PC-9 (cell line): ENCODE measurements at regions not wholly inside any gene's neighbourhood (a gene's known extent, or its start where the extent isn't known, plus 50 kb on each side); places are given as distances from the start of the nearest gene placed in this dataset.

Source experiments
- BruUV-seq: library from RNA; stranded (reverse); fragments of 400-500 nt; replicated peaks from 2 replicates; lab custom pipeline; 2021; lab: Mats Ljungman, UMichigan
- CTCF ChIA-PET: fragments of 300-600 bp; sonication (Branson Sonifier 250); formaldehyde crosslinking; loops from one replicate; lab custom pipeline; 2022; ENCODE audit warnings: antibody characterized with exemption; lab: Charles Lee
- POLR2A ChIA-PET: fragments of 300-600 bp; sonication (Branson Sonifier 250); formaldehyde crosslinking; loops from one replicate; lab custom pipeline; 2022; ENCODE audit warnings: antibody characterized with exemption; ENCODE audit not compliant: unreplicated experiment; lab: Charles Lee
- DNase-seq, 2 experiments: peaks; one replicate each; pipeline versions ENCODE4 v3.0.0 to v3.0.0-alpha.2; 2015 to 2022; ENCODE audit warnings: mixed read lengths in 1 of 2
- H2AFZ ChIP-seq: fragments of 200-600 bp; sonication (generic); 2 replicates; pipeline ENCODE4 v1.8.1; 2017; ENCODE audit warnings: antibody characterized with exemption
- H3F3A ChIP-seq: fragments of 200-600 bp; sonication (generic); 2 replicates; pipeline ENCODE4 v1.8.1; 2017; ENCODE audit warnings: antibody characterized with exemption, mild to moderate bottlenecking, low read depth; ENCODE audit not compliant: insufficient read depth
- H3K27ac ChIP-seq: fragments of 200-600 bp; sonication (generic); 2 replicates; pipeline ENCODE4 v1.6.1; 2016; ENCODE audit warnings: mixed run types
- H3K27me3 ChIP-seq: fragments of 200-600 bp; sonication (generic); 2 replicates; pipeline ENCODE4 v1.6.1; 2016; ENCODE audit warnings: low read depth, mixed run types; ENCODE audit not compliant: insufficient read depth
- H3K36me3 ChIP-seq: fragments of 200-600 bp; sonication (generic); 2 replicates; pipeline ENCODE4 v1.6.1; 2016; ENCODE audit warnings: low read depth, mixed run types
- H3K4me1 ChIP-seq: fragments of 200-600 bp; sonication (generic); replicated peaks from 2 replicates; pipeline ENCODE4 v1.6.1; 2016; ENCODE audit warnings: mixed run types; ENCODE audit not compliant: insufficient read depth
- H3K4me2 ChIP-seq: fragments of 200-600 bp; sonication (generic); 2 replicates; pipeline ENCODE4 v1.6.1; 2017; ENCODE audit warnings: mixed run types
- H3K4me3 ChIP-seq: fragments of 200-600 bp; sonication (generic); 2 replicates; pipeline ENCODE4 v1.6.1; 2016; ENCODE audit warnings: mixed run types
- H3K79me2 ChIP-seq: fragments of 200-600 bp; sonication (generic); 2 replicates; pipeline ENCODE4 v1.6.1; 2017; ENCODE audit warnings: low read depth, mixed run types
- H3K9me2 ChIP-seq: fragments of 200-600 bp; sonication (generic); 2 replicates; pipeline ENCODE4 v1.8.1; 2017; ENCODE audit warnings: mild to moderate bottlenecking; ENCODE audit not compliant: insufficient read depth
- H3K9me3 ChIP-seq: fragments of 200-600 bp; sonication (generic); 2 replicates; pipeline ENCODE4 v1.8.1; 2016; ENCODE audit warnings: low read depth; ENCODE audit not compliant: insufficient read depth
- H4K20me1 ChIP-seq: fragments of 200-600 bp; sonication (generic); 2 replicates; pipeline ENCODE4 v1.8.1; 2017; ENCODE audit not compliant: insufficient read depth
- CTCF ChIP-seq: fragments of 200-600 bp; sonication (generic); conservative IDR thresholded peaks from 2 replicates; pipeline ENCODE4 v1.6.1; 2017; ENCODE audit warnings: mixed run types, antibody characterized with exemption, mild to moderate bottlenecking, moderate library complexity
- EZH2 ChIP-seq: fragments of 200-600 bp; sonication (generic); IDR thresholded peaks from 2 replicates; pipeline ENCODE4 v1.8.0; 2017; ENCODE audit warnings: antibody characterized with exemption, low read depth
- intact Hi-C: fragments of 100-400 bp; cut with micrococcal nuclease; formaldehyde crosslinking; loops from one replicate; pipeline ENCODE4 v1.10.0; 2022; ENCODE audit not compliant: unreplicated experiment

- TF ChIP-seq EZH2 (no peak), CTCF (no peak)
- Histone ChIP-seq H2AFZ (no peak overlapping the region), H3K27me3 (no peaks in the 10 kb centered on the region), H3F3A (no peaks in the 10 kb centered on the region), H3K36me3 (no peaks in the 10 kb centered on the region), H3K27ac (no peak overlapping the region), H3K79me2 (no peaks in the 10 kb centered on the region), H3K4me1 (no peaks in the 10 kb centered on the region), H3K9me2 (no peaks in the 10 kb centered on the region), H3K9me3 (no peaks in the 10 kb centered on the region), H3K4me2 (no peak overlapping the region), H3K4me3 (no peak overlapping the region), H4K20me1 (no peaks in the 10 kb centered on the region)
- intact Hi-C loops, result no loop called here
- POLR2A ChIA-PET, result no interaction called here
- DNase-seq, result no peak
- CTCF ChIA-PET, result no interaction called here
- BruUV-seq, result no TSS peak
Measured at GRCh38 chr3:132822266-132822665, 100.1 kb upstream of the NPHP3 start.

- Histone ChIP-seq H2AFZ (no peak overlapping the region), H3K27me3 (no peaks in the 10 kb centered on the region), H3K27ac (no peak overlapping the region), H3K4me1 (no peaks in the 10 kb centered on the region), H3K36me3 (no peaks in the 10 kb centered on the region), H3F3A (no peaks in the 10 kb centered on the region), H3K4me3 (no peak overlapping the region), H4K20me1 (no peaks in the 10 kb centered on the region), H3K9me2 (no peaks in the 10 kb centered on the region), H3K79me2 (no peaks in the 10 kb centered on the region), H3K9me3 (no peaks in the 10 kb centered on the region), H3K4me2 (no peak overlapping the region)
- no TSS peak for BruUV-seq
- ChIA-PET POLR2A (no interaction called here), CTCF (no interaction called here)
- no peak for DNase-seq
- intact Hi-C loops, result no loop called here
- TF ChIP-seq EZH2 (no peak), CTCF (no peak)
Measured at GRCh38 chr3:132821314-132821713, 99.1 kb upstream of the NPHP3 start.

- no peaks in the 10 kb centered on the region for H3K79me2 ChIP-seq
- no peaks in the 10 kb centered on the region for H3K9me3 ChIP-seq
- H3K4me3 ChIP-seq, result no peak overlapping the region
- no peak for TF ChIP-seq EZH2
- no peak for TF ChIP-seq CTCF
- ChIA-PET CTCF (no interaction called here), POLR2A (no interaction called here)
- H3K4me1 ChIP-seq, result no peaks in the 10 kb centered on the region
- no TSS peak for BruUV-seq
- no peaks in the 10 kb centered on the region for H3K36me3 ChIP-seq
- no peak for DNase-seq
- H3K4me2 ChIP-seq, result no peak overlapping the region
- no peak overlapping the region for H2AFZ ChIP-seq
- no peaks in the 10 kb centered on the region for H3F3A ChIP-seq
- no peak overlapping the region for H3K27ac ChIP-seq
- H3K9me2 ChIP-seq, result no peaks in the 10 kb centered on the region
- H4K20me1 ChIP-seq, result no peaks in the 10 kb centered on the region
- intact Hi-C loops, result no loop called here
- no peaks in the 10 kb centered on the region for H3K27me3 ChIP-seq
Measured at GRCh38 chr3:132818251-132818650, 96.0 kb upstream of the NPHP3 start.
